HepG2 (cell line): ENCODE measurements at regions not wholly inside any gene's neighbourhood (a gene's known extent, or its start where the extent isn't known, plus 50 kb on each side); places are given as distances from the start of the nearest gene placed in this dataset.

Source experiments
- ATAC-seq: fragments of 200-7000 bp; cut with Tn5 transposase; 3 replicates; pipeline ENCODE4 v1.9.1; 2020; ENCODE audit warnings: mild to moderate bottlenecking, moderate library complexity
- BruUV-seq: library from RNA; stranded (reverse); fragments of 400-500 nt; replicated peaks from 2 replicates; lab custom pipeline; 2021; lab: Mats Ljungman, UMichigan
- CTCF ChIA-PET: fragments of 300-600 bp; formaldehyde crosslinking; extraction: SDS; loops from one replicate; lab custom pipeline; 2021; ENCODE audit warnings: low total read pairs, inconsistent platforms, low intra/inter-chr PET ratio; lab: Yijun Ruan, JAX
- POLR2A ChIA-PET: fragments of 350-600 bp; sonication (Branson Sonifier 250); formaldehyde crosslinking; loops from one replicate; lab custom pipeline; 2020; ENCODE audit warnings: antibody characterized with exemption, inconsistent platforms; lab: Yijun Ruan, JAX
- DNase-seq: peaks from one replicate; pipeline ENCODE4 v3.0.0-alpha.2; 2015; ENCODE audit warnings: low spot score
- FAIRE-seq: peaks from 3 replicates; lab custom pipeline; 2011; peaks lifted over from hg19 to GRCh38; lab: Jason Lieb, UNC
- H2AFZ ChIP-seq: one replicate; pipeline ENCODE4 v1.6.1; 2011; ENCODE audit warnings: low read length, inconsistent platforms
- H3K27ac ChIP-seq: fragments of 300-600 bp; 3 replicates; pipeline ENCODE4 v1.8.0; 2011; ENCODE audit warnings: mixed run types, mild to moderate bottlenecking, mixed read lengths, low read length, inconsistent platforms; ENCODE audit not compliant: insufficient read depth; ENCODE audit errors: extremely low read length
- H3K27me3 ChIP-seq, 2 experiments: fragments of 200-600 bp in 1 of 2; 2 replicates in 1 of 2; 3 replicates in 1 of 2; pipeline versions ENCODE4 v1.6.0 to v1.8.0; 2011; ENCODE audit warnings: low read length in 2 of 2, mild to moderate bottlenecking in 2 of 2, moderate library complexity in 2 of 2, inconsistent platforms in 1 of 2; ENCODE audit not compliant: insufficient read depth in 2 of 2, control insufficient read depth in 1 of 2
- H3K36me3 ChIP-seq, 2 experiments: fragments of 200-600 bp in 1 of 2; replicated peaks in 1 of 2; 2 replicates in 1 of 2; 3 replicates in 1 of 2; pipeline versions ENCODE4 v1.5.1 to v1.8.0; 2011; ENCODE audit warnings: low read length in 2 of 2, inconsistent platforms in 1 of 2; ENCODE audit not compliant: insufficient read depth in 2 of 2, control insufficient read depth in 1 of 2
- H3K4me1 ChIP-seq: 2 replicates; pipeline ENCODE4 v1.5.1; 2012; ENCODE audit warnings: low read length, inconsistent platforms; ENCODE audit not compliant: insufficient read depth
- H3K4me2 ChIP-seq: 2 replicates; pipeline ENCODE4 v1.6.0; 2011; ENCODE audit warnings: low read depth, low read length, inconsistent platforms
- H3K4me3 ChIP-seq, 3 experiments: fragments of 200-600 bp in 1 of 3; sonication (generic), shearing (Covaris generic) in 1 of 3; replicated peaks in 1 of 3; 2 replicates each; pipeline ENCODE4 v1.5.1; 2011 to 2016; ENCODE audit warnings: low read length in 3 of 3, inconsistent platforms in 2 of 3, low read depth in 2 of 3, mild to moderate bottlenecking in 2 of 3, control low read depth in 1 of 3, mixed read lengths in 1 of 3; ENCODE audit not compliant: insufficient read depth in 1 of 3
- H3K79me2 ChIP-seq: one replicate; pipeline ENCODE4 v1.6.1; 2011; ENCODE audit warnings: low read length, inconsistent platforms; ENCODE audit not compliant: insufficient read depth
- H3K9ac ChIP-seq: 2 replicates; pipeline ENCODE4 v1.6.0; 2011; ENCODE audit warnings: mild to moderate bottlenecking, low read depth, low read length, inconsistent platforms; ENCODE audit not compliant: insufficient read depth
- H3K9me3 ChIP-seq: 2 replicates; pipeline ENCODE4 v1.5.1; 2012; ENCODE audit warnings: mild to moderate bottlenecking, low read length
- H4K20me1 ChIP-seq: 2 replicates; pipeline ENCODE4 v1.6.0; 2011; ENCODE audit warnings: inconsistent platforms, mild to moderate bottlenecking, low read length, moderate library complexity; ENCODE audit not compliant: insufficient read depth
- AGO1 ChIP-seq: fragments of 200-400 bp; formaldehyde crosslinking; IDR thresholded peaks from 2 replicates; pipeline ENCODE4 v1.6.1; 2017; ENCODE audit warnings: mild to moderate bottlenecking, low read depth, low read length, moderate library complexity; ENCODE audit not compliant: poor library complexity, severe bottlenecking
- DDIT3 ChIP-seq: sonication (generic); formaldehyde crosslinking; IDR thresholded peaks from 2 replicates; pipeline ENCODE4 v1.4.0; 2020; ENCODE audit warnings: mild to moderate bottlenecking, missing genetic modification reagents
- ISX ChIP-seq: sonication (generic); formaldehyde crosslinking; conservative IDR thresholded peaks from 2 replicates; pipeline ENCODE4 v1.5.0; 2020; ENCODE audit warnings: missing genetic modification reagents
- MXI1 ChIP-seq: IDR thresholded peaks from 3 replicates; pipeline ENCODE4 v1.6.1; 2012; ENCODE audit warnings: low read depth, low read length, inconsistent platforms, borderline replicate concordance
- MYC ChIP-seq: sonication (generic); formaldehyde crosslinking; IDR thresholded peaks from 2 replicates; pipeline ENCODE4 v1.9.0; 2021; ENCODE audit warnings: missing genetic modification reagents, borderline replicate concordance
- NAIF1 ChIP-seq: sonication (generic); formaldehyde crosslinking; IDR thresholded peaks from 2 replicates; pipeline ENCODE4 v1.5.0; 2020; ENCODE audit warnings: mild to moderate bottlenecking, missing genetic modification reagents, borderline replicate concordance
- RARA ChIP-seq: IDR thresholded peaks from 2 replicates; pipeline ENCODE4 v1.6.1; 2016; ENCODE audit warnings: missing genetic modification reagents, missing compliant biosample characterization
- SIN3A ChIP-seq: IDR thresholded peaks from 2 replicates; pipeline ENCODE4 v1.6.1; 2011; ENCODE audit warnings: low read depth, mild to moderate bottlenecking, control low read depth, low read length, borderline replicate concordance
- SYNCRIP ChIP-seq: fragments of 200-400 bp; formaldehyde crosslinking; IDR thresholded peaks from 2 replicates; pipeline ENCODE4 v1.6.1; 2018; ENCODE audit warnings: mild to moderate bottlenecking, low read depth, low read length; ENCODE audit not compliant: insufficient read depth
- TBL1XR1 ChIP-seq: fragments of 150-350 bp; IDR thresholded peaks from 2 replicates; pipeline ENCODE4 v1.6.1; 2014; ENCODE audit warnings: borderline replicate concordance, low read length; ENCODE audit not compliant: partially characterized antibody
- ZBTB14 ChIP-seq: sonication (generic); formaldehyde crosslinking; IDR thresholded peaks from 2 replicates; pipeline ENCODE4 v1.4.0; 2020; ENCODE audit warnings: missing genetic modification reagents
- ZNF24 ChIP-seq: fragments of 450-650 bp; IDR thresholded peaks from 2 replicates; pipeline ENCODE4 v1.6.1; 2017; ENCODE audit warnings: antibody characterized with exemption, mild to moderate bottlenecking
- ZNF446 ChIP-seq: sonication (generic); formaldehyde crosslinking; IDR thresholded peaks from 2 replicates; pipeline ENCODE4 v1.5.0; 2020; ENCODE audit warnings: mild to moderate bottlenecking, missing genetic modification reagents
- ZNF549 ChIP-seq: sonication (generic); formaldehyde crosslinking; IDR thresholded peaks from 2 replicates; pipeline ENCODE4 v1.5.0; 2020; ENCODE audit warnings: missing genetic modification reagents
- ZSCAN12 ChIP-seq: sonication (generic); formaldehyde crosslinking; IDR thresholded peaks from 2 replicates; pipeline ENCODE4 v1.9.0; 2021; ENCODE audit warnings: mild to moderate bottlenecking, missing genetic modification reagents
- WGBS: methylation state at CpG from one replicate; pipeline ENCODE4 v1.1.6; 2017; ENCODE audit warnings: low lambda C conversion rate; 5-methylcytosine and 5-hydroxymethylcytosine counted together
- in situ Hi-C: cut with HindIII; loops from 2 replicates; pipeline ENCODE4 v1.10.0; 2017; ENCODE audit warnings: low pct_unique_long_range_greater_than_20kb; ENCODE audit not compliant: extremely low pct_ligation_motif_present
- intact Hi-C: fragments of 100-400 bp; cut with micrococcal nuclease; formaldehyde crosslinking; loops from one replicate; pipeline ENCODE4 v1.10.0; 2022; ENCODE audit not compliant: unreplicated experiment
- TF ChIP-seq, protein P1 (sequence below), 2 experiments: fragments of 450-650 bp in 1 of 2; sonication (generic) in 1 of 2; formaldehyde crosslinking; IDR thresholded peaks; 2 replicates each; pipeline versions ENCODE4 v1.5.0 to v1.8.0; 2020 to 2022; ENCODE audit warnings: mild to moderate bottlenecking in 1 of 2, missing genetic modification reagents in 1 of 2
- TF ChIP-seq, protein P2 (sequence below): sonication (generic); formaldehyde crosslinking; IDR thresholded peaks from 2 replicates; pipeline ENCODE4 v1.8.0; 2022; ENCODE audit warnings: mild to moderate bottlenecking, missing genetic modification reagents, moderate library complexity

DNA sequence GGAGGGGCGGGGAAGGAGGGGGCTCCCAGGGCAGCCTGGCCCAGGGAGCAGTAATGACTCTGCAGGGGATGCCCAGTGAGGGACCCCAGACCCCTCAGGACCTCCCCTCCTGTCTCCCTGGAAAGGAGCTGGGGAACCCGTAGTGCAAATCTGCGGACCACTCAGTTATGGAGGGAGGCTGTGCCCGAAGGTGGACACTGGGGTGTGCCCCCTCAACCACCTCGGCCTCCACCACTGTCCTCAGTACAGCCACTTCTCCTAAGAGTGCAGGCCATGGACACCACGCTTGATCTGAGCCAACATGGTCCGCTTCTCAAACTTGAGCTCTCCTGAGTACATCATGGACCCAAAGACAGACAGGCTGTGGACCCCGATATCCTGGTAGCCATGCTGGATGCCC is 378.2 kb upstream of the MAOA start:
- Histone ChIP-seq H3K36me3 (no peaks in the 10 kb centered on the region), H3K27ac (no peak overlapping the region), H3K9me3 (no peaks in the 10 kb centered on the region), H3K9ac (no peak overlapping the region), H3K4me2 (no peak overlapping the region), H3K4me3 (no peak overlapping the region), H4K20me1 (no peaks in the 10 kb centered on the region), H3K4me1 (no peaks in the 10 kb centered on the region), H2AFZ (no peak overlapping the region), H3K79me2 (no peaks in the 10 kb centered on the region), H3K27me3 (no peaks in the 10 kb centered on the region)
- DNase-seq: no peak
- no peak for TF ChIP-seq SIN3A
- no peak for TF ChIP-seq ZNF24
- no peak for TF ChIP-seq NAIF1 (CRISPR knock-in tag)
- no peak for TF ChIP-seq ZBTB14
- no peak for TF ChIP-seq AGO1
- no peak for TF ChIP-seq MYC
- no peak for TF ChIP-seq MXI1
- FAIRE-seq: no peak
- intact Hi-C loops (no loop called here), in situ Hi-C loops (no loop called here)
- no TSS peak for BruUV-seq
- CTCF ChIA-PET: no interaction called here
- ATAC-seq: no peak
- POLR2A ChIA-PET: no interaction called here
- WGBS: no CpG with 5 or more reads among the region's 8 CpGs

DNA sequence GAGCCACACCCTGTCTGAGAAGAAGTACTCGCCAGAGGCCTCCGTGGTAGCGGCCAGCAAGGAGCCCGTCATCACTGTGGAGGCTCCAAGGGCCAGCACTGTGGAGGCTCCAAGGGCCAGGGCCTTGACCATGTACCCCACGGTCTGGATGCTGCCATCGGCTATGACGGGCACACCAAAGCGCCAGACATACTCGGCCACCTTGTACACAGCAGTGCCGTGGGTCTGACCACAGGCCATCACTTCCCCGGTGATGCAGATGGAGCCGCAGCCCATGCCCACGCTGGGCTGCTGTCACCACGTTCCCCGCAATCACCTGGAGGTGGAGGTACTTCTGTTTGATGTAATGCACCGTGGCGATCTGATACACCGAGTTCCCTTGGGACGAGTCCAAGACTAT is 377.7 kb upstream of the MAOA start:
- POLR2A ChIA-PET: no interaction called here
- CTCF ChIA-PET: no interaction called here
- intact Hi-C loops: no loop called here
- no peaks in the 10 kb centered on the region for H3K36me3 ChIP-seq
- no peak overlapping the region for H3K27ac ChIP-seq
- no peak overlapping the region for H3K9ac ChIP-seq
- H2AFZ ChIP-seq: no peak overlapping the region
- H3K79me2 ChIP-seq: no peaks in the 10 kb centered on the region
- DNase-seq (no peak), ATAC-seq (no peak), FAIRE-seq (no peak)
- H4K20me1 ChIP-seq: no peaks in the 10 kb centered on the region
- no peak overlapping the region for H3K4me2 ChIP-seq
- in situ Hi-C loops: no loop called here
- H3K4me3 ChIP-seq: no peak overlapping the region
- no peaks in the 10 kb centered on the region for H3K9me3 ChIP-seq
- H3K27me3 ChIP-seq: no peaks in the 10 kb centered on the region
- no CpG with 5 or more reads among the region's 19 CpGs for WGBS
- no TSS peak for BruUV-seq
- no peaks in the 10 kb centered on the region for H3K4me1 ChIP-seq
- no peak for TF ChIP-seq RARA (CRISPR knock-in tag)
- TF ChIP-seq ZNF446 (CRISPR knock-in tag): no peak
- TF ChIP-seq, protein P1, sequence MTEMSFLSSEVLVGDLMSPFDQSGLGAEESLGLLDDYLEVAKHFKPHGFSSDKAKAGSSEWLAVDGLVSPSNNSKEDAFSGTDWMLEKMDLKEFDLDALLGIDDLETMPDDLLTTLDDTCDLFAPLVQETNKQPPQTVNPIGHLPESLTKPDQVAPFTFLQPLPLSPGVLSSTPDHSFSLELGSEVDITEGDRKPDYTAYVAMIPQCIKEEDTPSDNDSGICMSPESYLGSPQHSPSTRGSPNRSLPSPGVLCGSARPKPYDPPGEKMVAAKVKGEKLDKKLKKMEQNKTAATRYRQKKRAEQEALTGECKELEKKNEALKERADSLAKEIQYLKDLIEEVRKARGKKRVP (CRISPR knock-in tag; IDR thresholded peaks at IDR 0.05): no peak
- TF ChIP-seq ZNF549 (CRISPR knock-in tag): no peak
- TF ChIP-seq ZSCAN12 (CRISPR knock-in tag): no peak
- no peak for TF ChIP-seq TBL1XR1
- TF ChIP-seq, protein P2, sequence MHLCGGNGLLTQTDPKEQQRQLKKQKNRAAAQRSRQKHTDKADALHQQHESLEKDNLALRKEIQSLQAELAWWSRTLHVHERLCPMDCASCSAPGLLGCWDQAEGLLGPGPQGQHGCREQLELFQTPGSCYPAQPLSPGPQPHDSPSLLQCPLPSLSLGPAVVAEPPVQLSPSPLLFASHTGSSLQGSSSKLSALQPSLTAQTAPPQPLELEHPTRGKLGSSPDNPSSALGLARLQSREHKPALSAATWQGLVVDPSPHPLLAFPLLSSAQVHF (CRISPR knock-in tag): no peak
- TF ChIP-seq DDIT3 (CRISPR knock-in tag): no peak
- TF ChIP-seq SYNCRIP: no peak
- no peak for TF ChIP-seq ISX (CRISPR knock-in tag)
